Fibroblast of lung (primary cell): ENCODE measurements at regions not wholly inside any gene's neighbourhood (a gene's known extent, or its start where the extent isn't known, plus 50 kb on each side); places are given as distances from the start of the nearest gene placed in this dataset.
"Not testable (repeated sequence)": the region's sequence is repeated elsewhere in the genome, so short reads cannot be mapped to it uniquely, and the experiment has no call there.

ENCODE experiments used
- CTCF ChIP-seq, 2 donors: IDR thresholded peaks in 1 of 2; conservative IDR thresholded peaks in 1 of 2; 1 replicate in 1 of 2; 2 replicates in 1 of 2; pipeline ENCODE4 v1.5.1; 2011 to 2012; ENCODE audit warnings: low read length in 2 of 2, control low read depth in 1 of 2, inconsistent platforms in 1 of 2, low read depth in 1 of 2, mild to moderate bottlenecking in 1 of 2
- EZH2 ChIP-seq: IDR thresholded peaks from 2 replicates; pipeline ENCODE4 v1.5.1; 2012; ENCODE audit warnings: low read length, control low read depth, mild to moderate bottlenecking; ENCODE audit errors: missing control alignments

DNA sequence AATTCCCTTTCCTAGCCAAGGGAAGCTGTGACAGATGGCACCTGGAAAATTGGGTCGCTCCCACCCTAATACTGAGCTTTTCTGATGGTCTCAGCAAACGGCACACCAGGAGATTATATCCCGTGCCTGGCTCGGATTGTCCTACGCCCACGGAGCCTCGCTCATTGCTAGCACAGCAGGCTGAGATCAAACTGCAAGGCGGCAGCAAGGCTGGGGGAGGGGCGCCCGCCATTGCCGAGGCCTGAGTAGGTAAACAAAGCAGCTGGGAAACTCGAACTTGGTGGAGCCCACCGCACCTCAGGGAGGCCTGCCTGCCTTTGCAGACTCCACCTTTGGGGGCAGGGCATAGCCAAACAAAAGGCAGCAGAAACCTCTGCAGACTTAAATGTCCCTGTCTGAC lies 168.0 kb upstream of the SRD5A2 start:
- TF ChIP-seq CTCF (conservative IDR thresholded peaks at IDR 0.05 in 1 of 2, IDR thresholded peaks at IDR 0.05 in 1 of 2; ENCODE audit: low read depth in 1 of 2, low read length in 2 of 2); EZH2: not testable (repeated sequence)
